ENCODE measurements at regions not wholly inside any gene's neighbourhood (a gene's known extent, or its start where the extent isn't known, plus 50 kb on each side); places are given as distances from the start of the nearest gene placed in this dataset.

- TF ChIP-seq, protein P1, sequence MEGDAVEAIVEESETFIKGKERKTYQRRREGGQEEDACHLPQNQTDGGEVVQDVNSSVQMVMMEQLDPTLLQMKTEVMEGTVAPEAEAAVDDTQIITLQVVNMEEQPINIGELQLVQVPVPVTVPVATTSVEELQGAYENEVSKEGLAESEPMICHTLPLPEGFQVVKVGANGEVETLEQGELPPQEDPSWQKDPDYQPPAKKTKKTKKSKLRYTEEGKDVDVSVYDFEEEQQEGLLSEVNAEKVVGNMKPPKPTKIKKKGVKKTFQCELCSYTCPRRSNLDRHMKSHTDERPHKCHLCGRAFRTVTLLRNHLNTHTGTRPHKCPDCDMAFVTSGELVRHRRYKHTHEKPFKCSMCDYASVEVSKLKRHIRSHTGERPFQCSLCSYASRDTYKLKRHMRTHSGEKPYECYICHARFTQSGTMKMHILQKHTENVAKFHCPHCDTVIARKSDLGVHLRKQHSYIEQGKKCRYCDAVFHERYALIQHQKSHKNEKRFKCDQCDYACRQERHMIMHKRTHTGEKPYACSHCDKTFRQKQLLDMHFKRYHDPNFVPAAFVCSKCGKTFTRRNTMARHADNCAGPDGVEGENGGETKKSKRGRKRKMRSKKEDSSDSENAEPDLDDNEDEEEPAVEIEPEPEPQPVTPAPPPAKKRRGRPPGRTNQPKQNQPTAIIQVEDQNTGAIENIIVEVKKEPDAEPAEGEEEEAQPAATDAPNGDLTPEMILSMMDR (IDR thresholded peaks at IDR 0.05): no peak
- TF ChIP-seq POLR2A (IDR thresholded peaks at IDR 0.05; ENCODE audit: low read depth) (no peak), POLR2AphosphoS5 (IDR thresholded peaks at IDR 0.05) (no peak), EP300 (IDR thresholded peaks at IDR 0.05) (no peak)
These were observed 121.2 kb upstream of the GATA6 start for GRCh38 chr18:22048221-22048620.

Measured in esophagus muscularis mucosa (tissue), 4 donors.